ENCODE measurements at regions not wholly inside any gene's neighbourhood (a gene's known extent, or its start where the extent isn't known, plus 50 kb on each side); places are given as distances from the start of the nearest gene placed in this dataset.
"Not testable (repeated sequence)": the region's sequence is repeated elsewhere in the genome, so short reads cannot be mapped to it uniquely, and the experiment has no call there.

- not testable (repeated sequence) for TF ChIP-seq POLR2AphosphoS5 (IDR thresholded peaks at IDR 0.05; ENCODE audit: borderline replicate concordance, low read depth, low read length); FOXP2 (optimal IDR thresholded peaks at IDR 0.05; ENCODE audit: control extremely low read depth, extremely low read length, insufficient read depth)
These were observed 71.5 kb upstream of the LSM6 start for GRCh38 chr4:146104052-146104451.

All from SK-N-MC (cell line).